ENCODE measurements at regions not wholly inside any gene's neighbourhood (a gene's known extent, or its start where the extent isn't known, plus 50 kb on each side); places are given as distances from the start of the nearest gene placed in this dataset.

- Mint-ChIP-seq H3K9me3 (ENCODE audit: low read depth) (no peaks in the 10 kb centered on the region), H3K4me3 (no peak overlapping the region), H3K36me3 (ENCODE audit: low read depth) (no peaks in the 10 kb centered on the region), H3K4me1 (no peaks in the 10 kb centered on the region), H3K27me3 (no peaks in the 10 kb centered on the region), H3K27ac (no peak overlapping the region)
- no peak for DNase-seq
- POLR2A ChIA-PET = no interaction called here
- no peak for ATAC-seq
- intact Hi-C loops (cut with DNase I, micrococcal nuclease) = no loop called here
- CTCF ChIA-PET = interaction anchor here (0.6 kb wide), 1 partner anchor 323 kb away, joined by 3 read pairs; no protein-coding TSS in a partner anchor
These were observed 479.9 kb upstream of the TNP1 start for GRCh38 chr2:217339753-217340152.

- H3K27ac Mint-ChIP-seq = no peak overlapping the region
- H3K4me1 Mint-ChIP-seq = no peaks in the 10 kb centered on the region
- H3K4me3 Mint-ChIP-seq = no peak overlapping the region
- intact Hi-C loops (cut with DNase I, micrococcal nuclease) = no loop called here
- POLR2A ChIA-PET = no interaction called here
- no peaks in the 10 kb centered on the region for H3K9me3 Mint-ChIP-seq (ENCODE audit: low read depth)
- ATAC-seq = no peak
- no peaks in the 10 kb centered on the region for H3K27me3 Mint-ChIP-seq
- no peak for DNase-seq
- no peaks in the 10 kb centered on the region for H3K36me3 Mint-ChIP-seq (ENCODE audit: low read depth)
- CTCF ChIA-PET = no interaction called here
These were observed 478.5 kb upstream of the TNP1 start for GRCh38 chr2:217338306-217338916.

GRCh38 chr2:217337771-217338170, 477.9 kb upstream of the TNP1 start:
- ChIA-PET CTCF (no interaction called here), POLR2A (no interaction called here)
- ATAC-seq (no peak), DNase-seq (no peak)
- intact Hi-C loops (cut with DNase I, micrococcal nuclease) = no loop called here
- no peak overlapping the region for H3K4me3 Mint-ChIP-seq
- H3K27ac Mint-ChIP-seq = no peak overlapping the region
- H3K9me3 Mint-ChIP-seq (ENCODE audit: low read depth) = no peaks in the 10 kb centered on the region
- no peaks in the 10 kb centered on the region for H3K4me1 Mint-ChIP-seq
- H3K27me3 Mint-ChIP-seq = no peaks in the 10 kb centered on the region
- H3K36me3 Mint-ChIP-seq (ENCODE audit: low read depth) = no peaks in the 10 kb centered on the region

- POLR2A ChIA-PET = no interaction called here
- CTCF ChIA-PET = no interaction called here
- ATAC-seq = no peak
These were observed 476.8 kb upstream of the TNP1 start for GRCh38 chr2:217336694-217337093.

GRCh38 chr2:217335341-217335966, 475.6 kb upstream of the TNP1 start:
- intact Hi-C loops (cut with DNase I, micrococcal nuclease) = no loop called here
- CTCF ChIA-PET = no interaction called here
- Mint-ChIP-seq H3K36me3 (ENCODE audit: low read depth) (no peaks in the 10 kb centered on the region), H3K9me3 (ENCODE audit: low read depth) (no peaks in the 10 kb centered on the region), H3K4me1 (no peaks in the 10 kb centered on the region), H3K27me3 (no peaks in the 10 kb centered on the region), H3K27ac (no peak overlapping the region), H3K4me3 (no peak overlapping the region)
- POLR2A ChIA-PET = no interaction called here
- DNase-seq (no peak), ATAC-seq (no peak)

More at GRCh38 chr2:217336694-217337093, 476.8 kb upstream of the TNP1 start:
- intact Hi-C loops (cut with DNase I, micrococcal nuclease) = no loop called here
- Mint-ChIP-seq H3K27ac (no peak overlapping the region), H3K4me3 (no peak overlapping the region), H3K9me3 (ENCODE audit: low read depth) (no peaks in the 10 kb centered on the region), H3K27me3 (no peaks in the 10 kb centered on the region), H3K4me1 (no peaks in the 10 kb centered on the region), H3K36me3 (ENCODE audit: low read depth) (no peaks in the 10 kb centered on the region)
- DNase-seq = no peak

- CTCF ChIA-PET = no interaction called here
- intact Hi-C loops (cut with DNase I, micrococcal nuclease) = no loop called here
- no peak for ATAC-seq
These were observed 474.7 kb upstream of the TNP1 start for GRCh38 chr2:217334561-217334960.

GRCh38 chr2:217332866-217333265, 473.0 kb upstream of the TNP1 start:
- H3K4me1 Mint-ChIP-seq = no peaks in the 10 kb centered on the region
- no peak for ATAC-seq
- no peak for DNase-seq
- H3K4me3 Mint-ChIP-seq = no peak overlapping the region
- intact Hi-C loops (cut with DNase I, micrococcal nuclease) = no loop called here
- no peaks in the 10 kb centered on the region for H3K9me3 Mint-ChIP-seq (ENCODE audit: low read depth)
- ChIA-PET CTCF (no interaction called here), POLR2A (no interaction called here)
- H3K27ac Mint-ChIP-seq = no peak overlapping the region
- H3K36me3 Mint-ChIP-seq (ENCODE audit: low read depth) = no peaks in the 10 kb centered on the region
- no peaks in the 10 kb centered on the region for H3K27me3 Mint-ChIP-seq

More at GRCh38 chr2:217334561-217334960, 474.7 kb upstream of the TNP1 start:
- POLR2A ChIA-PET = no interaction called here
- H3K36me3 Mint-ChIP-seq (ENCODE audit: low read depth) = no peaks in the 10 kb centered on the region
- DNase-seq = no peak
- no peak overlapping the region for H3K27ac Mint-ChIP-seq
- no peaks in the 10 kb centered on the region for H3K9me3 Mint-ChIP-seq (ENCODE audit: low read depth)
- no peaks in the 10 kb centered on the region for H3K4me1 Mint-ChIP-seq
- no peak overlapping the region for H3K4me3 Mint-ChIP-seq
- no peaks in the 10 kb centered on the region for H3K27me3 Mint-ChIP-seq

- Mint-ChIP-seq H3K27ac (no peak overlapping the region), H3K4me3 (no peak overlapping the region), H3K27me3 (no peaks in the 10 kb centered on the region), H3K9me3 (ENCODE audit: low read depth) (no peaks in the 10 kb centered on the region), H3K36me3 (ENCODE audit: low read depth) (no peaks in the 10 kb centered on the region), H3K4me1 (no peaks in the 10 kb centered on the region)
- CTCF ChIA-PET = no interaction called here
- ATAC-seq (no peak), DNase-seq (no peak)
- POLR2A ChIA-PET = no interaction called here
- intact Hi-C loops (cut with DNase I, micrococcal nuclease) = no loop called here
These were observed 472.5 kb upstream of the TNP1 start for GRCh38 chr2:217332417-217332791.

GRCh38 chr2:217331523-217332416, 471.9 kb upstream of the TNP1 start:
- no peak overlapping the region for H3K4me3 Mint-ChIP-seq
- ChIA-PET CTCF (no interaction called here), POLR2A (no interaction called here)
- intact Hi-C loops (cut with DNase I, micrococcal nuclease) = no loop called here
- no peaks in the 10 kb centered on the region for H3K36me3 Mint-ChIP-seq (ENCODE audit: low read depth)
- no peaks in the 10 kb centered on the region for H3K9me3 Mint-ChIP-seq (ENCODE audit: low read depth)
- no peak overlapping the region for H3K27ac Mint-ChIP-seq
- H3K27me3 Mint-ChIP-seq = no peaks in the 10 kb centered on the region
- no peak for ATAC-seq
- DNase-seq = no peak
- H3K4me1 Mint-ChIP-seq = no peaks in the 10 kb centered on the region

- no peaks in the 10 kb centered on the region for H3K4me1 Mint-ChIP-seq
- H3K4me3 Mint-ChIP-seq = no peak overlapping the region
- H3K36me3 Mint-ChIP-seq (ENCODE audit: low read depth) = no peaks in the 10 kb centered on the region
- intact Hi-C loops (cut with DNase I, micrococcal nuclease) = no loop called here
- ChIA-PET POLR2A (no interaction called here), CTCF (no interaction called here)
- no peak for DNase-seq
- peaks cover under 1% of the 10 kb centered on the region for H3K27me3 Mint-ChIP-seq
- no peak for ATAC-seq
- H3K27ac Mint-ChIP-seq = no peak overlapping the region
- H3K9me3 Mint-ChIP-seq (ENCODE audit: low read depth) = peaks cover under 1% of the 10 kb centered on the region
These were observed 470.8 kb upstream of the TNP1 start for GRCh38 chr2:217330647-217331046.

GRCh38 chr2:217329023-217329431, 469.2 kb upstream of the TNP1 start:
- Mint-ChIP-seq H3K4me3 (no peak overlapping the region), H3K27ac (no peak overlapping the region), H3K9me3 (ENCODE audit: low read depth) (peaks cover 7% of the 10 kb centered on the region), H3K4me1 (no peaks in the 10 kb centered on the region), H3K27me3 (peaks cover 3% of the 10 kb centered on the region), H3K36me3 (ENCODE audit: low read depth) (peaks cover under 1% of the 10 kb centered on the region)
- POLR2A ChIA-PET = no interaction called here
- intact Hi-C loops (cut with DNase I, micrococcal nuclease) = no loop called here
- ATAC-seq = no peak
- DNase-seq = no peak
- CTCF ChIA-PET = interaction anchor here (0.6 to 1.3 kb wide), 4 partner anchors 12 to 63 kb away, joined by 3 read pairs; no protein-coding TSS in a partner anchor

GRCh38 chr2:217328622-217328978, 468.7 kb upstream of the TNP1 start:
- Mint-ChIP-seq H3K27me3 (peaks cover 3% of the 10 kb centered on the region), H3K4me3 (no peak overlapping the region), H3K9me3 (ENCODE audit: low read depth) (peaks cover 10% of the 10 kb centered on the region), H3K4me1 (no peaks in the 10 kb centered on the region), H3K36me3 (ENCODE audit: low read depth) (peaks cover 2% of the 10 kb centered on the region), H3K27ac (no peak overlapping the region)
- DNase-seq = no peak
- intact Hi-C loops (cut with DNase I, micrococcal nuclease) = no loop called here
- ATAC-seq = no peak
- POLR2A ChIA-PET = no interaction called here
- CTCF ChIA-PET = interaction anchor here (1.0 to 1.3 kb wide), 2 partner anchors 12 to 15 kb away, joined by 3 read pairs; no protein-coding TSS in a partner anchor

All from activated CD4-positive, alpha-beta T cell treated with anti-CD3 and anti-CD28 coated beads for 36 hours (primary cell).